MM.1S (cell line): ENCODE measurements at regions not wholly inside any gene's neighbourhood (a gene's known extent, or its start where the extent isn't known, plus 50 kb on each side); places are given as distances from the start of the nearest gene placed in this dataset.

Experiments
- EZH2 ChIP-seq: fragments of 300-600 bp; sonication (generic); optimal IDR thresholded peaks from 2 replicates; pipeline ENCODE3; 2017; ENCODE audit warnings: low read depth, mild to moderate bottlenecking, antibody characterized with exemption, low read length, mixed read lengths
- EZH2phosphoT487 ChIP-seq: fragments of 300-600 bp; sonication (generic); IDR thresholded peaks from 2 replicates; pipeline ENCODE4 v1.6.1; 2018; ENCODE audit warnings: antibody characterized with exemption, low read length
- TF ChIP-seq, protein P1 (sequence below): fragments of 300-600 bp; sonication (generic); IDR thresholded peaks from 2 replicates; pipeline ENCODE4 v1.5.1; 2016; ENCODE audit warnings: antibody characterized with exemption, low read length, mixed read lengths

- TF ChIP-seq, protein P1, sequence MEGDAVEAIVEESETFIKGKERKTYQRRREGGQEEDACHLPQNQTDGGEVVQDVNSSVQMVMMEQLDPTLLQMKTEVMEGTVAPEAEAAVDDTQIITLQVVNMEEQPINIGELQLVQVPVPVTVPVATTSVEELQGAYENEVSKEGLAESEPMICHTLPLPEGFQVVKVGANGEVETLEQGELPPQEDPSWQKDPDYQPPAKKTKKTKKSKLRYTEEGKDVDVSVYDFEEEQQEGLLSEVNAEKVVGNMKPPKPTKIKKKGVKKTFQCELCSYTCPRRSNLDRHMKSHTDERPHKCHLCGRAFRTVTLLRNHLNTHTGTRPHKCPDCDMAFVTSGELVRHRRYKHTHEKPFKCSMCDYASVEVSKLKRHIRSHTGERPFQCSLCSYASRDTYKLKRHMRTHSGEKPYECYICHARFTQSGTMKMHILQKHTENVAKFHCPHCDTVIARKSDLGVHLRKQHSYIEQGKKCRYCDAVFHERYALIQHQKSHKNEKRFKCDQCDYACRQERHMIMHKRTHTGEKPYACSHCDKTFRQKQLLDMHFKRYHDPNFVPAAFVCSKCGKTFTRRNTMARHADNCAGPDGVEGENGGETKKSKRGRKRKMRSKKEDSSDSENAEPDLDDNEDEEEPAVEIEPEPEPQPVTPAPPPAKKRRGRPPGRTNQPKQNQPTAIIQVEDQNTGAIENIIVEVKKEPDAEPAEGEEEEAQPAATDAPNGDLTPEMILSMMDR, result no peak
- TF ChIP-seq EZH2 (no peak), EZH2phosphoT487 (no peak)
Observed at GRCh38 chr2:42903821-42904575, 111.6 kb upstream of the HAAO start.
